OCI-LY7 (cell line): ENCODE measurements at regions not wholly inside any gene's neighbourhood (a gene's known extent, or its start where the extent isn't known, plus 50 kb on each side); places are given as distances from the start of the nearest gene placed in this dataset.

ENCODE experiments used
- EZH2phosphoT487 ChIP-seq: fragments of 200-600 bp; sonication (generic); IDR thresholded peaks from 2 replicates; pipeline ENCODE4 v1.6.1; 2018; ENCODE audit warnings: low read depth, borderline replicate concordance, mild to moderate bottlenecking, mixed run types, antibody characterized with exemption, low read length, moderate library complexity, mixed read lengths
- TF ChIP-seq, protein P1 (sequence below): fragments of 200-600 bp; sonication (generic); conservative IDR thresholded peaks from 2 replicates; pipeline ENCODE4 v1.5.1; 2014; ENCODE audit warnings: mild to moderate bottlenecking, antibody characterized with exemption, low read length, moderate library complexity, mixed read lengths

- TF ChIP-seq, protein P1, sequence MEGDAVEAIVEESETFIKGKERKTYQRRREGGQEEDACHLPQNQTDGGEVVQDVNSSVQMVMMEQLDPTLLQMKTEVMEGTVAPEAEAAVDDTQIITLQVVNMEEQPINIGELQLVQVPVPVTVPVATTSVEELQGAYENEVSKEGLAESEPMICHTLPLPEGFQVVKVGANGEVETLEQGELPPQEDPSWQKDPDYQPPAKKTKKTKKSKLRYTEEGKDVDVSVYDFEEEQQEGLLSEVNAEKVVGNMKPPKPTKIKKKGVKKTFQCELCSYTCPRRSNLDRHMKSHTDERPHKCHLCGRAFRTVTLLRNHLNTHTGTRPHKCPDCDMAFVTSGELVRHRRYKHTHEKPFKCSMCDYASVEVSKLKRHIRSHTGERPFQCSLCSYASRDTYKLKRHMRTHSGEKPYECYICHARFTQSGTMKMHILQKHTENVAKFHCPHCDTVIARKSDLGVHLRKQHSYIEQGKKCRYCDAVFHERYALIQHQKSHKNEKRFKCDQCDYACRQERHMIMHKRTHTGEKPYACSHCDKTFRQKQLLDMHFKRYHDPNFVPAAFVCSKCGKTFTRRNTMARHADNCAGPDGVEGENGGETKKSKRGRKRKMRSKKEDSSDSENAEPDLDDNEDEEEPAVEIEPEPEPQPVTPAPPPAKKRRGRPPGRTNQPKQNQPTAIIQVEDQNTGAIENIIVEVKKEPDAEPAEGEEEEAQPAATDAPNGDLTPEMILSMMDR: no peak
- TF ChIP-seq EZH2phosphoT487: no peak
These were observed 241.5 kb downstream of the ACKR3 start for GRCh38 chr2:236811062-236811656.
